Activated effector memory CD4-positive, alpha-beta T cell treated with Interleukin-2 at 50 U/mL for 16 hours (primary cell): ENCODE measurements at regions not wholly inside any gene's neighbourhood (a gene's known extent, or its start where the extent isn't known, plus 50 kb on each side); places are given as distances from the start of the nearest gene placed in this dataset.

Experiments
- DNase-seq: peaks from one replicate; pipeline ENCODE4 v3.0.0-alpha.2; 2020

- DNase-seq, result no peak
Measured at GRCh38 chr21:28261298-28261697, 731.4 kb downstream of the LTN1 start.

DNA sequence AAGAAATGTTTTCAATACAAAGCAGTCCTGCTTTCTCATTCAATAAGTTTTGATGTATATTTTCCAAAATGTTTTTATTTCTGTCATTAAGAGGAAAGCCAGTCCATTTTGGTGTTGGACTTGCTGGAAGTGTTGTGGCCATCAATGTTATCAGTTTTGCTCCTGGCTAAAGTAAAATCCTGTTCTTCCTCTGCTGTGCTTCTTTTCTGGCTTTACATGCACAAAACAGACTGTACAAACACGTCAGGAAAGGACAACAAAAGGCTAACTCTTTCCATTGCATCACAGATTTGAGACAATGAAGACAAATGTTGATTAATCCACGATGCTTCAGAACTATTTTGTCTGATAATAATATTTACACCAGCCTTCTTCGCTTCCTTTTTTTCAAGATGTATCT lies 735.4 kb downstream of the LTN1 start:
- DNase-seq, result no peak

DNA sequence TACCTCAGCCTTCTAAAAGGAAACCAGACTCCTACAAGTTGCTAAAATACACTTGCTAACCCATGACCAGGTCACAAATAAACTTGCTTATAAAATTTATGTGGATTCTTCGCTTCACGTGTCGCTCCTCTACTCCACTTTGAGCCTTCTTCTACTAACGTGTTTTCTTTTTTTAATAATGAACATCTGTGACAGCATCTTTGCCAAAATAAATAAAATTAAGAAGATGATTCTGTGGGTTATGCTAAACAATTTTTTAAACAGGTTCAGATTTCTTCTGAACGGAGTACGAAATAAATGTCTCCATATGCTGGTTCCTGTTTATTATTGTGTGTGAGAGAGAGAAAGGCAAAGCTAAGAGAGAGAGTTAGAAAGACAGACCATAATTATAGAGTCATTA lies 735.8 kb downstream of the LTN1 start:
- DNase-seq, result no peak

DNA sequence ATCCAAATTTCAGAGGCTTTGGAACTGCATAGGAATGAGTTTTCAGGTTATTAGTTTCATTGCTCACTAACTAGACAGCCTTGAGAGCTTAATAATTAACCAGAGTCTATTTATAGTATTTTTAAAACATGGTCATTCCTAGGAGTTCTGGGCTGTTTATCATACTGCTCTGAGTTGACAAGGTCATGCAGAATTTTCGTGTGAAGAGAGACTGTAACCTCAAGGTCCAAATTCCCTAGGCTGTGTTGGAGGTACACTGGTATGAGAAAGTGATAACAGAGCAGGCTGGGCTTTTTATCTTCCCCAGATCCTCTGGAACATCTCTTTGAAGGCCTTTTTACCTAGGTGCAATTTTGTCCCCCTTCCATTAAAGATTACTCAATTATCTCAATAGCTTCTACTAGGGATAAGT lies 736.3 kb downstream of the LTN1 start:
- DNase-seq, result no peak

DNA sequence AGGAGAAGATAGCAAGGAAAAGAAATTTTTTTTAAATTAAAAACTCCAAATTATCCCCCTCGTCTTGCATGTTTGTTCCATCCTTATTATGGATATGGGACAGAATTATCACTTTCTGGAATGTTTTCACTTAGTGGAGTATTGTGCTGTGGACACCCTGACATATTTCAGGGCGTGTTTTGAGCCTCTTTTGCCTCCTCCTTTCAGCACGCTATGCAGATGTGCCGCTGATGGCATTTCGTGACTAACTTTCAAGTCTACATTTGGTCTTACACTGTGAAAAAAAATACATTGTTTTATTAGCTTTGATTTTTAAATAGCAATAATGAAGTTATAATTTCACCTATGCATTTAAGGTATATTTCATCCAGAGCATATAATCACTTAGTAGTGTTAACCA lies 738.7 kb downstream of the LTN1 start:
- no peak for DNase-seq

- no peak for DNase-seq
Measured at GRCh38 chr21:28253338-28253737, 739.3 kb downstream of the LTN1 start.

GRCh38 chr21:28252928-28253327 lies 739.7 kb downstream of the LTN1 start:
- no peak for DNase-seq

GRCh38 chr21:28250946-28251345 lies 741.7 kb downstream of the LTN1 start:
- no peak for DNase-seq

DNA sequence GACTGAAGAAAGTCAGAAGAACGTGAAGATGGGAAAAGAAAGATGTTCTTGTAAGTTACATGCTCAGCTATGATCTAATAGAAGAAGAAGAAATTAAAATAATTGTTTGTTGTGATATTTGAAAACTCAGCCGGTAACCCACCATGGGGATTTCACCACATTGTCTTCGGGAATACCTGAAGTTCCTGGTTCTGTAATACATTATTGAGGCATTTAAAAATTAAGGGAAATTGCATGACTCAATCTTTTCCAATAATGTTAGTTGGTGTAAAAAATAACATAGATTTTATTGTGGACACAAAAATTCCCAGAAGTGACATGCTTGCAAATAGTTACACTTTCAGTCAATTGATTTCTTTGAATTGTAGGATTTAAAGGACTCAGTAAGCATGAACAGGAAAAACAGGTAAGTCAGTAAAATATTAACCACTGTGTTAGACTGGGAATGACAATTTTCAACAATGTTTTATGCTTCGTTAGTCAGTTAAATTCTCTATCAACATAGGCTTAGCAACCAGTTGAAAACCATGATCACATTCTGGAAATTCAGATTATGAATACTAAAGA lies 745.1 kb downstream of the LTN1 start:
- no peak for DNase-seq

DNA sequence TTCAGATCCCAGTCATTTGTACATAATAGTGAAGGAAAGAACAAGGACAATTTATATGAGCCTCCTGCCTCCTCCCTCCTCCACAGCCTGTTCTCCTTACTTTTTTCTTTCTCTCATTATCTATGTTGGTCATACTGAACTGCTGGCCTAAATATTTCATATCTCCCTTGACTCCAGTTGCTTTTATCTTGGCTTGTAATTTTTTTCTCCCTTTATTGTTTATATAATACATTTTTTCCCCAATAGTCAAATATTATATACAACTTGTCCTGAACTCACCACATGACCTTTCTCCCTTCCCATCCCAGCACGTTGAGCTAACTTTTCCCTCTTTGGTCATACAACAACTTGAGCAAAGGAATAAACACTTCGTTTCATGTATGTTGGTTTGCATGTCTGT lies 752.1 kb downstream of the LTN1 start:
- DNase-seq, result no peak

DNA sequence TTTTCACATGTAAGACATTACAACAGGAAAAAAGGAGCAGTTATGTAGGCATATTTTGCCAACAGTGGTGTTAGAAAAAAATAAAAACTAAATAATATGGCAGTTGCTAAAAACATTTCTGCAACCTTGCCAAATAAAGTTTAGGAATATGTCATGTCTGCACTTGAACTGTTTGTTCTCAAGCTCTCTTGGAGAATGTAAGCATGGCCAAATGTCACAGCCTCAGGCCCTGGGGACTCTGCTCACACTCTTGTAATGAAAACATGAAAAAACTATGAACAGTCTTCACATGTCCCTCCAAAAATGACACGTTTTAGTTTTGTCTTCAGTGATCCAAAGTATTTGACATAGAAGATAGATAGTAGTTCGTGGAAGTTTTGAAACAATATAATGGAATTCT lies 753.3 kb downstream of the LTN1 start:
- no peak for DNase-seq

GRCh38 chr21:28237661-28238060 lies 755.0 kb downstream of the LTN1 start:
- DNase-seq, result no peak

DNA sequence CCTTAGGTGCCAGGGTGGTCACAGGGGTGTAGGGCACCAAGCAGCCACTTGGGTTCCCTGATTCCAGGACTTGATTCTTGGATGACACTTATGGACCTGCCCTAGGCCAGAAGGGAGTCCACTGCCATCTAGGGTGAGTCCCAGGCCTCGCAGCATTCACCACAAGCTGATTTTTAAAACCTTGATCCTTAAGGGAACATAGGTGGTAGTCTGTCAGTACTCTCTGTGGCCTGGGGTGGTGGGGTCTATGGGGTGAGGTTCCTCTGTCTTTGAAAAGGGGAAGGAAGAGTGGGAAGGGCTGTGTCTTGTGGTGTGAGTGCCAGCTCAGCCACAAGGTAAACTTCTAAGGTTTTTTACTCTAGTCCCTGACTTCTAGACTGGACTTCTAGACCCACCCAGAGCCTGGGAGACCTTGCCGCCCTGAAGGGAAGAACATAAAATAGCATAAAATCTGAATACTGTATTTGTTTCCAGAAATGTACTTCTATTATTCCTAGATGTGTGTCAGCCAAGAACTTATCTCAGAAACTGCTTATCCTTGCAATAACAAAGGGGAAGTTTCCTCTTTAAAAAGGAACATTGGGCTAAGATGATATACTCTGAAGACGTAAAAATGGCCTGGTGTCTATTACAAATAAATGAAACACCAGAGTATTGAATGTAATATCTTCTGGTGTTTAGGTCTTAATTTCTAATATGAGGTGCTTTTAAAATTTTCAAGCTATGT lies 757.3 kb downstream of the LTN1 start:
- no peak for DNase-seq

- DNase-seq, result no peak
Measured at GRCh38 chr21:28234326-28234725, 758.4 kb downstream of the LTN1 start.

- no peak for DNase-seq
Measured at GRCh38 chr21:28233536-28234220, 759.0 kb downstream of the LTN1 start.

- no peak for DNase-seq
Measured at GRCh38 chr21:28230559-28230958, 762.1 kb downstream of the LTN1 start.

GRCh38 chr21:28229814-28230213 lies 762.9 kb downstream of the LTN1 start:
- no peak for DNase-seq

DNA sequence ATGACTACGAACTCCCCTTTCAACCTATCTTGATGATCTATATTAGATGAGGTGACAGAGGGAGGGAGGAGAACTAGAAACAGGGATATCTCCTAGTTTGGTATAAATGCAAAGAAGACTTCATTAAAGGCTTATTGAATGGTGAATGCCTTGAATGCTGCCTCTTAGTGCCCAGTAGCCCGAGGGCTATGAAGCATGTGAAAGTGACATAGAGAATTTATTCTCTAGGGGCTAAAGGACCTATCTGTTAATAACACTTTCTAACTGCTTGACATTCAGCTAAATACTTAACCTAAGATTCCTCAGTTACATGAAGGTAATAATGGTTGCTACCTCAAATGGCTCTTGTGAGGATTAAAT lies 764.1 kb downstream of the LTN1 start:
- DNase-seq, result no peak

DNA sequence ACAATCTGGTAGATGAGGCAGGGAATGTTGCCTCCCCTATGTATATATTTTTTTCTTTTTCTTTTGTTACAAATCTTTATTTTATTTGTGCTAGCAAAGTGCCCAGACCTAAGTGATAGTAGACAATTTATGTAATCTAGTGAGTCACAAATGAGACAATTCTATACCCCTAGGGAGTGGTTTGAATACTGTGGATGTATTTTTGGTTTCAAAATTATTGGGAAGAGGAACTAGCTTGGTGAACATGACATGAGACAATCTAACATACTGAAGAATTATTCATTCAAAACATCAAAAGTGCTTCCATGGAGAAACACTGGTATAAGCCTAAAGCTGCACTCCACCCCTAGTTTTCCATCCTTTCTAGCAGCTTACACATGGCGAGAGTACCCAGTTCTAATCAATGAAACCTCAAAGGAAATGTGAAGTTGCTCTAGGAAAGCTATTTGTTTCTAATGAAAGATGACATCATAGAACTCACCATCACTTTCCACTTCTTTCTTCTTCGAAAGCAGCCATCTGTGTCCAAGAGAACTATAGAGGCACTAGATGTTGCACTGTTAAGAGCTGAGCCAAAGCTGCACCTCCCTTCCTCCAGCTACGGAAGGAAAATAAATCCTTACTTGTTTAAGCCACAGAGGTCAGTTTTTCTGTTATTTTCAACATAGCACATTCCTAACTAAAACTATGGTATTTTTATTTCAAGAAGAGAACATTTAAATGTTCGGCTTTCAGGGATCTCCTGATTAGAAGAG lies 764.6 kb downstream of the LTN1 start:
- DNase-seq, result no peak

DNA sequence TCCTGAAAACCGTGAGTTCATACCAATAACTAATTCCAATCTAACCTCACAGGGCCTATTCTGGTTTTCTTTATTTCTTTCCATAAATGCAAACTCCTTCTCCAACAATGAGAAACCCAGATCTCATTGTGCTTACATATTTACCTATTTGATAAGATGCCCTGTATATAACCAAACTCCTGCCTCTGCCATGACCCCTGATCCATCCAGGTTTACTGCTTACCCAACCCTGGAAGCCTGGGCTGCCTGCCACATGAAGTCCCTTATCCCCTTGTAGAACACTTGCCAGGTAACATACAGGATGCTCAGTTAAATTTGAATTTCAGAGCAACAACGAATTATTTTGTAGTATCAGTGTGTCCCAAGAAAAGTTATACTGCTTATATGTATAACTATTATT lies 766.1 kb downstream of the LTN1 start:
- DNase-seq, result no peak

DNA sequence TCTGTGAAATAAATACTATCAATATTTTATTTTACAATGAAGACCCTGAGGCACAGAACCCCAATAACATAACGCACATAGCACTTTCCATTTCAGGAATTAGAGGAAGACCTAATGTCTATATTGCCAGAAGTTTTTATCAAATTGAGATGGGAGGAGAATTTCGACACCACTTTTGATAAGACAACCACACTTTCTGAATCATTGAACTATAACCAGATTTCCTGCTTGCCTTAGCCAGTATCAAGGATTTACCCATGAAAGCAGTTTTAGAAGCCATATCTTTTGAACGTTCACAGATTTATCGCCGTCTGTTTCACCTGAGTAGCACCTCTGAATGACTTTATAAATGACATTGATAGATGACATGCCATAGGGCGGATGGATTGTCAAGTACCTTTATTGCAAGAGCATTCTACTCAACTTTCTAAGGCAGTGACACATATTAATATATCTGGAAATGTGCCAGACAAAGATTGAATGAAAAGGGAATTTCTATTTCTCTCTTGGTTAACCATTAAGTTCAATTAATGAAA lies 768.4 kb downstream of the LTN1 start:
- DNase-seq, result no peak

GRCh38 chr21:28221984-28222383 lies 770.7 kb downstream of the LTN1 start:
- DNase-seq, result no peak

GRCh38 chr21:28220680-28221079 lies 772.0 kb downstream of the LTN1 start:
- no peak for DNase-seq
